Common myeloid progenitor, CD34-positive (primary cell): ENCODE measurements at regions not wholly inside any gene's neighbourhood (a gene's known extent, or its start where the extent isn't known, plus 50 kb on each side); places are given as distances from the start of the nearest gene placed in this dataset.

ENCODE experiments used
- CTCF ChIA-PET: fragments of 350-600 bp; sonication (Branson Sonifier 250); formaldehyde crosslinking; loops from one replicate; lab custom pipeline; 2021; ENCODE audit warnings: antibody characterized with exemption; lab: Charles Lee
- POLR2A ChIA-PET: fragments of 350-600 bp; sonication (Branson Sonifier 250); formaldehyde crosslinking; loops from one replicate; lab custom pipeline; 2021; ENCODE audit warnings: antibody characterized with exemption; lab: Charles Lee
- DNase-seq, 3 donors: peaks; one replicate each; pipeline versions ENCODE4 v3.0.0 to v3.0.0-alpha.2; 2013
- H3K27ac ChIP-seq, 2 experiments: 1 replicate in 1 of 2; 2 replicates in 1 of 2; pipeline ENCODE4 v1.7.0; 2013; ENCODE audit warnings: inconsistent platforms in 2 of 2, low read length in 2 of 2, mild to moderate bottlenecking in 2 of 2, low read depth in 1 of 2, moderate library complexity in 1 of 2; ENCODE audit not compliant: severe bottlenecking in 2 of 2, insufficient read depth in 1 of 2, poor library complexity in 1 of 2
- H3K27me3 ChIP-seq, 5 experiments: replicated peaks in 2 of 5; 1 replicate in 3 of 5; 2 replicates in 2 of 5; pipeline versions ENCODE4 v1.6.1 to v1.7.0; 2013; ENCODE audit warnings: low read length in 4 of 5, mild to moderate bottlenecking in 2 of 5, moderate library complexity in 2 of 5, inconsistent platforms in 1 of 5; ENCODE audit not compliant: insufficient read depth in 5 of 5, control insufficient read depth in 4 of 5
- H3K36me3 ChIP-seq, 4 experiments: 1 replicate in 2 of 4; 2 replicates in 2 of 4; pipeline versions ENCODE4 v1.6.1 to v1.7.0; 2013; ENCODE audit warnings: low read length in 3 of 4, control low read depth in 1 of 4, mild to moderate bottlenecking in 1 of 4; ENCODE audit not compliant: control insufficient read depth in 4 of 4, insufficient read depth in 4 of 4
- H3K4me1 ChIP-seq, 4 experiments: 1 replicate in 3 of 4; 2 replicates in 1 of 4; pipeline versions ENCODE4 v1.6.1 to v1.7.1; 2013; ENCODE audit warnings: low read length in 3 of 4, mild to moderate bottlenecking in 3 of 4, control low read depth in 1 of 4, inconsistent platforms in 1 of 4, moderate library complexity in 1 of 4; ENCODE audit not compliant: control insufficient read depth in 4 of 4, insufficient read depth in 4 of 4; ENCODE audit errors: control extremely low read depth in 1 of 4
- H3K4me3 ChIP-seq, 7 experiments: 1 replicate in 4 of 7; 2 replicates in 3 of 7; pipeline versions ENCODE4 v1.5.1 to v1.7.0; 2013; ENCODE audit warnings: mild to moderate bottlenecking in 7 of 7, low read length in 6 of 7, moderate library complexity in 6 of 7, inconsistent platforms in 2 of 7, low read depth in 2 of 7, control low read depth in 1 of 7; ENCODE audit not compliant: insufficient read depth in 4 of 7, control insufficient read depth in 1 of 7; ENCODE audit errors: extremely low read depth in 1 of 7
- H3K9me3 ChIP-seq, 5 experiments: 1 replicate in 4 of 5; 2 replicates in 1 of 5; pipeline versions ENCODE4 v1.6.1 to v1.7.1; 2013; ENCODE audit warnings: low read length in 4 of 5, mild to moderate bottlenecking in 2 of 5, inconsistent platforms in 1 of 5, low read depth in 1 of 5, moderate library complexity in 1 of 5; ENCODE audit not compliant: control insufficient read depth in 4 of 5, insufficient read depth in 2 of 5; ENCODE audit errors: control extremely low read depth in 1 of 5
- WGBS: methylation state at CpG from one replicate; pipeline ENCODE4 v1.1.5; 2013; ENCODE audit not compliant: insufficient coverage; 5-methylcytosine and 5-hydroxymethylcytosine counted together

DNA sequence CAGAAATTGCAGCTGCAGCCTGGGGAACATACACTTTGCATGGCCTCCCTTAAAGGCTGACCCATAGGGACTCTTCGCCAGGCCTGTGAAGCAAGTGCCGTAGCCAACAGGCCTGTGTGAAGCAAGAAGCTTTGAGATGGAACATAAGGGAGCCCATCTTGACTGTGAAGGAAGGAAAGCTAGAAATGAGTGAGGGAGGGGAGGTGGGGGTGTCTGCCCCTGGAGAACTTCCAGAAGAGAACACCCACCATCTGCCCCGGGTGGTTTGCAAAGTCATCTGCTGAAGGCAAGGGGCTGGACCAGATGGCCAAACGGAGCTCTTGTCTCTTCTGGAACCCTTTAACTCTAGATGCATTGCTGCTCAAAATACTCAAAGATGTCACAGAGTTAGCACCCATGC lies 103.3 kb upstream of the GRIK3 start:
- Histone ChIP-seq H3K27ac (no peak overlapping the region), H3K27me3 (peaks cover 0 to 9% (median 0%) of the 10 kb centered on the region in 5 experiments), H3K36me3 (no peaks in the 10 kb centered on the region), H3K9me3 (no peaks in the 10 kb centered on the region), H3K4me1 (no peaks in the 10 kb centered on the region), H3K4me3 (no peak overlapping the region)
- ChIA-PET POLR2A (interaction anchor here (0.6 kb wide), 1 partner anchor 252 kb away, joined by 3 read pairs; no protein-coding TSS in a partner anchor), CTCF (no interaction called here)
- DNase-seq = no peak
- whole genome bisulfite sequencing = 94% methylated on average over 4 of the region's 4 CpGs

DNA sequence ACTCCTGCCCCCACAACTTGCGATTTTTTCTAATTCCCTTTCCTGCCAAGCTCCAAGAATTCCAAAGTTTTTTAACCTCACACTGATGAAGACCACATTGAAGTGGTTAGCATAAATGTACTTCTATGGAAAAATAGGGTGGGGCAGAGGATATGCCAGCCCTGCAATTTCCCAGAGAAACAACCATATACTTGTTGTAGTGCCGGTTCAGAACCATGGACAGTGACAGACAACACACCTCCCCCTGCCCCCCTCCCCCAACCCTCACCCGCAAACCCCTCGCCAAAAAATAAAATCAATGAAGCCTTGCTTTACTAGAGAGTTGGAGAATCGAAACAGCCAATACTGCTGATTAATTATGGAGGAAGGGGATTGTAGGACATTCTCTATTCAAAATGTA lies 109.5 kb upstream of the GRIK3 start:
- Histone ChIP-seq H3K27ac (no peak overlapping the region), H3K9me3 (no peaks in the 10 kb centered on the region), H3K27me3 (peaks cover 0 to 12% (median 0%) of the 10 kb centered on the region in 5 experiments), H3K4me3 (no peak overlapping the region), H3K4me1 (no peaks in the 10 kb centered on the region), H3K36me3 (no peaks in the 10 kb centered on the region)
- DNase-seq = no peak
- ChIA-PET POLR2A (no interaction called here), CTCF (no interaction called here)
- 20% methylated on average over 1 of the region's 5 CpGs for WGBS

DNA sequence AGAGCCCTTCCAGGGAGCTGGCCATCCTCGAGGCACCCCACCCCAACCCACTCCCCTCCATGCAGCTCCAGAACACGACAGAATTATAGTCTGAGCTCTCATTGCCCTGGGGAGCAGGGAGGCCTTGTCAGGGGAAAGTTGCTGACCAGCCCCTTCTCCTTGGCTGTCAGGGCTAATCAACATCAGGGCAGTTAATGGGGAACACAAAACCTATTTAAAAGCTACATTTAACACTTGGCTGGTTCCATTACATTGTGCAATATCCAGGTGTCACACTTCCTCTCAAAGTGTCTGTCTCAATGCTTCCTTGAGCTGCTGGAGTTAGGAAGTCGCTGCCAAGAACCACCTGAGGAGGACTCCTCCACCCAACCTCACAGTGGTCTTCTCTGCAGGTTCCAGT lies 111.8 kb upstream of the GRIK3 start:
- ChIA-PET CTCF (no interaction called here), POLR2A (no interaction called here)
- no peak for DNase-seq
- Histone ChIP-seq H3K27me3 (peaks cover 0 to 8% (median 0%) of the 10 kb centered on the region in 5 experiments), H3K27ac (no peak overlapping the region), H3K4me1 (no peaks in the 10 kb centered on the region), H3K36me3 (no peaks in the 10 kb centered on the region), H3K4me3 (no peak overlapping the region), H3K9me3 (no peaks in the 10 kb centered on the region)
- WGBS = 76% methylated on average over 3 of the region's 3 CpGs

DNA sequence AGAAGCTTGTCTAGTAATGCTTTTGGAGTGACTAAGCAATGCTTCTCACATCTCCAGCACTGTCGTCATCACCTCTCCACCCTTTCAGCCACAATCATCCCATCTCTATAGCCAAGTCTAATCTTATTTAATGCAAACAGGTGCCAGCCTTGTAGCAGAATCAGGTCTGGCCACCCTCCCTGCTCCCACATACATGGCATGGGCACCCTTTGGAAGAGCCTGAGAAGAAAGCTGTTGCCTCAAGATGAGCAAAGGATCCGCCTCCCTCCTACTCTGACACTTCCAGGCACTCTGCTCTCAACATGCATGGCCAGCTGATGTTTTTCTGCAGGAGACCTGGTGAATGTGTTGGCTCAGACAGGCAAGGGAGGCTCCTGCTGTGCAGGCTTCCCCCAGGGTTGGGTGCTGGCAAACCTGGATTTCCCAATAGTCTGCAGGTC lies 113.1 kb upstream of the GRIK3 start:
- ChIA-PET CTCF (no interaction called here), POLR2A (no interaction called here)
- H3K4me1 ChIP-seq = no peaks in the 10 kb centered on the region
- H3K36me3 ChIP-seq = no peaks in the 10 kb centered on the region
- no peaks in the 10 kb centered on the region for H3K9me3 ChIP-seq
- DNase-seq = no peak
- 100% methylated on average over 2 of the region's 2 CpGs for WGBS
- H3K4me3 ChIP-seq = no peak overlapping the region
- no peak overlapping the region for H3K27ac ChIP-seq
- peaks cover 0 to 7% (median 0%) of the 10 kb centered on the region in 5 experiments for H3K27me3 ChIP-seq

DNA sequence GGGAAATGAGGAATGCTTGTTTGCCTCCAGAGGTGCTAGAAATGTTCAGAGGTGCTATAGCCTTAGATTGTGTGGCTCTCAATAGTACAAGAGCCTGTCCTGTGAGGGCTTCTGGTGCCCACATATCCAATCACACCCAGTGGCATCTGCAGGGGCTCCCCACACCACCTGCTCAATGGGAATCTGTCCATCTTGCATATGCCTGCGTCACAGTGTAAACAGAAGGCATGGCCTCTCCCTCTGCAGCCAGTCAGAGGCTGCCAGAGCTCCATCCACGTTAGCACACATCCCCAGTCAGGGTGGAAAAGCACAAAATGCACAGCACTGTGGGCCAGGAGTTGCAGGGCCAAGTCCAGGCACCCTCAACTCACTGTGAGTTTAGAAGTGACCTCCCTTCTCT lies 113.6 kb upstream of the GRIK3 start:
- Histone ChIP-seq H3K27ac (no peak overlapping the region), H3K36me3 (no peaks in the 10 kb centered on the region), H3K9me3 (no peaks in the 10 kb centered on the region), H3K4me1 (no peaks in the 10 kb centered on the region), H3K27me3 (peaks cover 0 to 7% (median 0%) of the 10 kb centered on the region in 5 experiments), H3K4me3 (no peak overlapping the region)
- WGBS = 70% methylated on average over 2 of the region's 2 CpGs
- no peak for DNase-seq
- ChIA-PET POLR2A (no interaction called here), CTCF (no interaction called here)

DNA sequence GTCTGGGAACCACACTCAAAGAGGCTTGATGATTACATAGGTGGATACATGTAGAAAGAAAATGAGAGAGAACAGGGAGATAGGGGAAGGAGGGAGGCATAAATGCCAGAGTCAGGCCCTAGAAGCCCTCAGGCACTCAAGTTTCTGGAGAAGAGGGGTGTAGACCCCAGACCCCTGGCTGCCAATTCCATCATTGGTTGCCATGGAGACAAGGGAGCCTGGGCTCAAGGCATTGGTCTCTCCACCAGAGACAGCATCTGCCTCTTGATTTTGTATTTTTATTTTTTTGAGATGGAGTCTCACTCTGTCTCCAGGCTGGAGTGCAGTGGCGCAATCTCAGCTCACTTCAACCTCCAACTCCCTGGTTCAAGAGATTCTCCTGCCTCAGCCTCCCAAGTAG lies 114.3 kb upstream of the GRIK3 start:
- POLR2A ChIA-PET = no interaction called here

DNA sequence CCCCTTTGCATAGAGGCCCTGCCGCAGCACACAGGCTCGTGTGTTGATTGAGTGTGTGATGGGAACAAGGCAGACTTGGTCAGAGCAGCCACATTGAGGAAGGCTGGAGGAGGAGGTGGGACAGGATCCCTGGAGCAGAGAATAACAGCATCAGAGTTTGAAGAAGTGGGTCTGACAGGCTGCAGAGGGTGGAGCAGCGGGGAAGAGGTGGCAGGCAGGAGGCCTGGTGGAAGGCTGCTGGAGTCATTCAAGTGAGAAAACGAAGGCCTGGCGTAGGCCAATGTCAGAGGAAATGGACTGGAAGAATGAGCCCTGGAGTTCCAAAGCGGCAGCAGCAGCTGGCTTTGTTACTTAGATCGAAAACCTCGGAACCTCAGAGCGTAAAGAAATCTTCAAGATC lies 115.0 kb upstream of the GRIK3 start:
- H3K4me1 ChIP-seq = no peaks in the 10 kb centered on the region
- peaks cover 0 to 11% (median 0%) of the 10 kb centered on the region in 5 experiments for H3K27me3 ChIP-seq
- H3K36me3 ChIP-seq = no peaks in the 10 kb centered on the region
- ChIA-PET CTCF (no interaction called here), POLR2A (no interaction called here)
- H3K27ac ChIP-seq = no peak overlapping the region
- DNase-seq = no peak
- no peaks in the 10 kb centered on the region for H3K9me3 ChIP-seq
- WGBS = 84% methylated on average over 8 of the region's 9 CpGs
- no peak overlapping the region for H3K4me3 ChIP-seq

More for the DNA sequence above, 114.3 kb upstream of the GRIK3 start:
- no peak overlapping the region for H3K4me3 ChIP-seq
- peaks cover 0 to 11% (median 0%) of the 10 kb centered on the region in 5 experiments for H3K27me3 ChIP-seq
- H3K9me3 ChIP-seq = no peaks in the 10 kb centered on the region
- H3K36me3 ChIP-seq = no peaks in the 10 kb centered on the region
- H3K4me1 ChIP-seq = no peaks in the 10 kb centered on the region
- no peak for DNase-seq
- CTCF ChIA-PET = no interaction called here
- no peak overlapping the region for H3K27ac ChIP-seq
- WGBS = 100% methylated on average over 1 of the region's 1 CpG
